Activated naive CD8-positive, alpha-beta T cell treated with anti-CD3 and anti-CD28 coated beads for 36 hours (primary cell): ENCODE measurements at regions not wholly inside any gene's neighbourhood (a gene's known extent, or its start where the extent isn't known, plus 50 kb on each side); places are given as distances from the start of the nearest gene placed in this dataset.

Experiments used
- DNase-seq: peaks from one replicate; pipeline ENCODE4 v3.0.0; 2021
- H3K27ac Mint-ChIP-seq: one replicate; pipeline ENCODE4 v1.8.0; 2022; ENCODE audit warnings: mild to moderate bottlenecking, moderate library complexity, mixed read lengths
- H3K27me3 Mint-ChIP-seq: one replicate; pipeline ENCODE4 v1.8.0; 2022; ENCODE audit warnings: mild to moderate bottlenecking, mixed read lengths
- H3K36me3 Mint-ChIP-seq: one replicate; pipeline ENCODE4 v1.8.0; 2021; ENCODE audit warnings: mild to moderate bottlenecking, mixed read lengths
- H3K4me1 Mint-ChIP-seq: one replicate; pipeline ENCODE4 v1.8.0; 2021; ENCODE audit warnings: mixed read lengths
- H3K4me3 Mint-ChIP-seq: one replicate; pipeline ENCODE4 v1.8.0; 2022; ENCODE audit warnings: mild to moderate bottlenecking, moderate library complexity, mixed read lengths
- H3K9me3 Mint-ChIP-seq: one replicate; pipeline ENCODE4 v1.8.0; 2022; ENCODE audit warnings: mixed read lengths

DNA sequence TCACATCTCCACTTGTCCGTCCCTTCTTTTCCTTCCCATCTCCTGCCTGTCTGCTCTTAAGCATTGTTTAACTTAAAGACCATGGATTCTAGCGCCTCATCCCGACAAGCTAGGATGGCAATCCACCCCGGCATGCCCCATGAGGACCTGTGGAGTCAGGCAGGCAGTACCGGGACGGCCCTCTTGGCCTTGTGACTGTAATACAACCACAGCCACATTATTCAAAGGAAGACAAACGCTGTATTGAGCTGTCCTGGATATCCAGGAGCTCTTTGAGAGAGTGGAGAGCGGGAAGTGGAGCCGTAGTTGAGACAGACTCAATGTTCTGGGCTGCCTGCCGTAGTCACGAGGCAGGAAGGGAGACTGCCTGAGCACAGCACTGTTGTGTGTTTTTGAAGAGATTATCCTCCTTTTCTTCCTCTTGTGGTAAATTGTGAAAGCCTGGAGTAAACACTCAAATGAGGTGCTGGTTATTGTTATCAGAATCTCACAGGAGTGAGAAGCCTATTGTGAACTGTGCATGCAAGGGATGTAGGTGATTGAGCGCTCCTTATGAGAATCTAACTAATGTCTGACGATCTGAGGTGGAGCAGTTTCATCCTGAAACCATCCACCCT is 929.8 kb upstream of the CNTNAP5 start:
- Mint-ChIP-seq H3K36me3 (no peaks in the 10 kb centered on the region), H3K4me1 (no peaks in the 10 kb centered on the region), H3K27ac (no peak overlapping the region), H3K27me3 (no peaks in the 10 kb centered on the region), H3K4me3 (no peak overlapping the region), H3K9me3 (peaks cover 5% of the 10 kb centered on the region)
- DNase-seq, result no peak

DNA sequence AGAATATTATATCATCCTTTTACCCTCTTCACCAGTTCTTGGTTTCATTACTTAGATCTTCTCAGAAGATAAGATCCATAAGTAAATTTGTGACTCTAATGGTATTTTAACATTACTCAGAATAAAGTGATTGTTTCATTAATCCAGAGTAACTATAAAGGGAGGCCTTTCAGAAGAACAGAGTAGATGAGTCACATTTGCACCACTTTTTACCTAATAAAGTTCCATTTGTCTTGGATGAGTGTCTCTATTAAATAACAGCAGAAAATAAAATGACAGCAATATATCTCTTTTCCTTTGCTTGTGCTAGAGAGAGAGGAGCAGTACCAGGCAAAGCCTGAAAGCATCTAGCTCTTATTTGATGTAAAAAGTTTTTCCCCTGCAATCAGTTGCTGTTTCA is 926.5 kb upstream of the CNTNAP5 start:
- no peaks in the 10 kb centered on the region for H3K36me3 Mint-ChIP-seq
- no peak for DNase-seq
- H3K27me3 Mint-ChIP-seq, result no peaks in the 10 kb centered on the region
- no peaks in the 10 kb centered on the region for H3K4me1 Mint-ChIP-seq
- no peak overlapping the region for H3K4me3 Mint-ChIP-seq
- no peak overlapping the region for H3K27ac Mint-ChIP-seq
- peaks cover 5% of the 10 kb centered on the region for H3K9me3 Mint-ChIP-seq

DNA sequence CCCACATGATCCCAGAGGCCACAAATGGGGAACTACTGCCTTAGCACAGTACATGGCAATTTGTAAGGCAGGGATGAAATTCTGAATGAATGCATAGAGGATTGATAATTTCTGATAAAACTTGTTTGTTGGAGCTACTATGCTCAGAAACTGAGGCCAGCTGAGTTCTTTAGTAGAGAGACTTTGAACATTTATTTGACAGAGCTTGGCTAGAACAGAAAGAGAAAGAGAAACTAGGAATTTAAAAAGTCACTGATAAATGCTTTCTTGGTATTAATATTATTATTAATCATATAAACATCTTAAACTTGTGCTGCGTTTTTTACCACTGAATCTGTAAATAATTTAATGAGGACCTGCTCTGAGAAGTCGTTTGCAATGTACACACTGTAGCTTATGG is 923.7 kb upstream of the CNTNAP5 start:
- Mint-ChIP-seq H3K27ac (no peak overlapping the region), H3K4me3 (no peak overlapping the region), H3K27me3 (no peaks in the 10 kb centered on the region), H3K4me1 (no peaks in the 10 kb centered on the region), H3K36me3 (no peaks in the 10 kb centered on the region), H3K9me3 (peaks cover 5% of the 10 kb centered on the region)
- DNase-seq, result no peak

DNA sequence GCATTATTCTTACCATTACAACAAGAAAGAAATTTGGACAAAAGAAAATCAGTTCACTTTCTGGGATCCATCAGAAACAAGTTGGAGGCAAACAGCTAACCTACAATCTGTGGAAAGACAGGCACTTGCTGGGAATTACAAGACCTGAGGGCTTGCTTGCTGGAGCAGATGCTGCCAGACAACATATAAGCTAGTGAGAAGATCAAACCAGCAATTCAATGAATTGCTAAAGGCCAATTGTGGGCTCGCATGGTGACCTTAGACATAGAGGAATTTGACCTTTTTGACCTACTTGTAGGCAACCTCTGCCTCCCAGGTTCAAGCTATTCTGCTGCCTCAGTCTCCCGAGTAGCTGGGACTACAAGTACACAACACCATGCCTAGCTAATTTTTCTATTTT is 921.2 kb upstream of the CNTNAP5 start:
- no peaks in the 10 kb centered on the region for H3K36me3 Mint-ChIP-seq
- H3K27ac Mint-ChIP-seq, result no peak overlapping the region
- DNase-seq, result no peak
- H3K27me3 Mint-ChIP-seq, result no peaks in the 10 kb centered on the region
- no peak overlapping the region for H3K4me3 Mint-ChIP-seq
- no peaks in the 10 kb centered on the region for H3K4me1 Mint-ChIP-seq
- peaks cover 6% of the 10 kb centered on the region for H3K9me3 Mint-ChIP-seq

GRCh38 chr2:123116595-123116994 is 908.5 kb upstream of the CNTNAP5 start:
- H3K4me1 Mint-ChIP-seq, result no peaks in the 10 kb centered on the region

GRCh38 chr2:123127236-123127635 is 897.9 kb upstream of the CNTNAP5 start:
- Mint-ChIP-seq H3K4me1 (no peaks in the 10 kb centered on the region), H3K9me3 (peaks cover 6% of the 10 kb centered on the region), H3K36me3 (no peaks in the 10 kb centered on the region), H3K27ac (no peak overlapping the region), H3K27me3 (no peaks in the 10 kb centered on the region), H3K4me3 (no peak overlapping the region)
- no peak for DNase-seq

More at GRCh38 chr2:123116595-123116994, 908.5 kb upstream of the CNTNAP5 start:
- DNase-seq, result no peak
- Mint-ChIP-seq H3K36me3 (no peaks in the 10 kb centered on the region), H3K27ac (no peak overlapping the region), H3K4me3 (no peak overlapping the region), H3K9me3 (peaks cover 5% of the 10 kb centered on the region), H3K27me3 (no peaks in the 10 kb centered on the region)

GRCh38 chr2:123128951-123129350 is 896.1 kb upstream of the CNTNAP5 start:
- no peaks in the 10 kb centered on the region for H3K4me1 Mint-ChIP-seq
- DNase-seq, result no peak
- H3K9me3 Mint-ChIP-seq, result peaks cover 8% of the 10 kb centered on the region
- H3K36me3 Mint-ChIP-seq, result no peaks in the 10 kb centered on the region
- H3K27ac Mint-ChIP-seq, result no peak overlapping the region
- no peak overlapping the region for H3K4me3 Mint-ChIP-seq
- no peaks in the 10 kb centered on the region for H3K27me3 Mint-ChIP-seq

- peaks cover 8% of the 10 kb centered on the region for H3K9me3 Mint-ChIP-seq
- H3K4me3 Mint-ChIP-seq, result no peak overlapping the region
- H3K4me1 Mint-ChIP-seq, result no peaks in the 10 kb centered on the region
- no peak for DNase-seq
- H3K27ac Mint-ChIP-seq, result no peak overlapping the region
- no peaks in the 10 kb centered on the region for H3K27me3 Mint-ChIP-seq
- no peaks in the 10 kb centered on the region for H3K36me3 Mint-ChIP-seq
Observed at GRCh38 chr2:123136419-123136818, 888.7 kb upstream of the CNTNAP5 start.

- H3K4me3 Mint-ChIP-seq, result no peak overlapping the region
- peaks cover 12% of the 10 kb centered on the region for H3K9me3 Mint-ChIP-seq
Observed at GRCh38 chr2:123144082-123144481, 881.0 kb upstream of the CNTNAP5 start.

DNA sequence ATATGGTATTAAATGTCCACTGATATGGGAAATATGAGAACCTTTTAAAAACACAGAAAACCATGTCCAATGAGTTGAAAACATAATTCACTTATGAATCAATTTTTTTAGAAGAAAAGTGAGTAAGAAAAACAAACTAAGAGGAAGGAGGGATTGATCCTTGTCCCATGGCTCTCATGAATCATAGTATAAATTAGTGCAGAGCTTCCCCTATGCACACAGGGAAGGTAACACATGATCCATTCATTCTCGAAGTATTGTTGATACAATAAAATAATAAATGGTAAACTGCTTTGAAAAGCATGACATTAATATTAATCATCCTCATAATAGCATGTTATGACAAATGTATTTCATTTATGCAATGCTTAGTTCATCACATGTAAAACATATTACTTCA is 872.0 kb upstream of the CNTNAP5 start:
- peaks cover 2% of the 10 kb centered on the region for H3K9me3 Mint-ChIP-seq
- no peak overlapping the region for H3K27ac Mint-ChIP-seq
- H3K27me3 Mint-ChIP-seq, result no peaks in the 10 kb centered on the region
- H3K4me1 Mint-ChIP-seq, result no peaks in the 10 kb centered on the region
- no peaks in the 10 kb centered on the region for H3K36me3 Mint-ChIP-seq
- no peak for DNase-seq
- no peak overlapping the region for H3K4me3 Mint-ChIP-seq

More at GRCh38 chr2:123144082-123144481, 881.0 kb upstream of the CNTNAP5 start:
- DNase-seq, result no peak
- Mint-ChIP-seq H3K4me1 (no peaks in the 10 kb centered on the region), H3K27me3 (no peaks in the 10 kb centered on the region), H3K36me3 (no peaks in the 10 kb centered on the region), H3K27ac (no peak overlapping the region)

DNA sequence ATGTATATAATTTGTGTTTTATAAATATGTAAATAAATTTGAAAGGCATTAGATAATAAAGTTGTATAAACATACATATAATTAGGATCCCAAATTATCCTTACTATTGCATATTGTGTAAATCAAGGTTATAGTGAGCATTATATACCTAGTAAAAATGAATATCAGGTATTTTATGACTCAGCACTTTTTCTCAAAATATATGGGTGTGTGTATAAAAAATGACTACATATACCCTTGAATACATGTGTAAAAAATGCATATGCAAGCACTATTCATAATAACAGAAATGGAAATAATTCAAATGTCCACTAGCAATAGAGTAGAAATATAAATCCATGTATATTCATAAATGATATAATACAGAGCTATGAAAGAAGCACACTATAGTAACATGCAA is 870.9 kb upstream of the CNTNAP5 start:
- H3K27me3 Mint-ChIP-seq, result no peaks in the 10 kb centered on the region
- no peak for DNase-seq
- H3K4me3 Mint-ChIP-seq, result no peak overlapping the region
- H3K9me3 Mint-ChIP-seq, result peaks cover 2% of the 10 kb centered on the region
- H3K4me1 Mint-ChIP-seq, result no peaks in the 10 kb centered on the region
- no peaks in the 10 kb centered on the region for H3K36me3 Mint-ChIP-seq
- no peak overlapping the region for H3K27ac Mint-ChIP-seq

DNA sequence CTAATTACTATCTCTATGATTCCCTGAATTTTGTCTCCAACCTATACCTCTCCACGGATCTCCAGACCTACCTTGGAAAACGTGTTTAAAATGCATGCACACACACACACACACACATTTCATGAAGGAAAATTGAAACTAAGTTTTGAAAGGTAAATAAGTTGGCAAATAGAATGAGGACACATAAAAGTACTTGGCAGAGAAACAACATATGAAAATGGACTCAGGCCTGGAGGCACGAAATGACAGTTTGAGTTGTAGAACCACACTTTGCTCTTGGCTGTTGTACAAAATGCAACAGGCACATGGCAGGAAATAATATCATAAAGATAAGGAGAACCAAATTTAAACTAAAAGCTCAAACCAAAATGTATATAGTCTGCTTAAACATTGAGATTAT is 868.1 kb upstream of the CNTNAP5 start:
- Mint-ChIP-seq H3K27me3 (no peaks in the 10 kb centered on the region), H3K4me3 (no peak overlapping the region), H3K4me1 (no peaks in the 10 kb centered on the region), H3K36me3 (no peaks in the 10 kb centered on the region), H3K27ac (no peak overlapping the region), H3K9me3 (peaks cover 2% of the 10 kb centered on the region)
- no peak for DNase-seq

- Mint-ChIP-seq H3K4me3 (no peak overlapping the region), H3K36me3 (no peaks in the 10 kb centered on the region), H3K9me3 (no peaks in the 10 kb centered on the region)
Observed at GRCh38 chr2:123162400-123163016, 862.6 kb upstream of the CNTNAP5 start.

DNA sequence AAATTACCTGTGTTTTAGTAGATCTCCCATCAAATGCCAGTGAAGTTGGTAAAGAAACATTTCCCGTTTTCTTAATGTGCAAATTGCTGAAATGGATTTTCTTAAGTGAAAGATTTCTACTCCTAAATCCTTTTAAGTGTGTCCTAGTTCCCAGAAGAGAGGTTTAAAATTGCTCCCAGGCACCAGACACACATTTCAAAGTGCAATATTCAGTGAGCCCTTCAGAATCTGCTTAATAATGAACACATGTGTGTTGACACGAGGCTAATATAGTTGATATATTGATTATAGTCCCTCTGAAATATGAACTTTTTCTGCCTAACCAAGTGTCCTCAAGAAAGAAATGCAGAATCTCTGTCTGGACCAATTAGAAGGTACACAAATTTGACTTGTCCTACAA is 861.7 kb upstream of the CNTNAP5 start:
- Mint-ChIP-seq H3K27ac (no peak overlapping the region), H3K4me3 (no peak overlapping the region), H3K27me3 (no peaks in the 10 kb centered on the region), H3K9me3 (peaks cover 3% of the 10 kb centered on the region), H3K4me1 (no peaks in the 10 kb centered on the region), H3K36me3 (no peaks in the 10 kb centered on the region)
- DNase-seq, result no peak

More at GRCh38 chr2:123162400-123163016, 862.6 kb upstream of the CNTNAP5 start:
- H3K27me3 Mint-ChIP-seq, result no peaks in the 10 kb centered on the region
- no peaks in the 10 kb centered on the region for H3K4me1 Mint-ChIP-seq
- no peak overlapping the region for H3K27ac Mint-ChIP-seq
- no peak for DNase-seq

DNA sequence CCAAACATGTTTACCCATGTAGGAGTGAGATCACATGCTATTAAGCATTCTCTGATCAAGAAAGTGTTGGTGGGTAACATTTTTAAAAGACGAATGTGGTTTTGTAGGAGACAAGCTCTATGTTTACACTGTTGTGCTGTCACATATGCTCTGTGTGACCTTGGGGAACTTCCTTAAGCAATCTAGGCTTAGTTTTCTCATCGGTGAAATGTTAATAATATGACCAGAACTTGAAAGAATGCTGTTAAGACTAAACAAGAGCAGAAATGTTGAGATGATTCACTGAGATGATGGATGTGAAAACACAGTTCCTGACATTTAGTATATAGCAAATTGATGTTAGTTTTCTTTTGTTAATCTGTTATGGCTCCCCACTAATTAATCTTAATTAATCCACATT is 860.9 kb upstream of the CNTNAP5 start:
- Mint-ChIP-seq H3K27me3 (no peaks in the 10 kb centered on the region), H3K9me3 (peaks cover 3% of the 10 kb centered on the region), H3K4me1 (no peaks in the 10 kb centered on the region)

DNA sequence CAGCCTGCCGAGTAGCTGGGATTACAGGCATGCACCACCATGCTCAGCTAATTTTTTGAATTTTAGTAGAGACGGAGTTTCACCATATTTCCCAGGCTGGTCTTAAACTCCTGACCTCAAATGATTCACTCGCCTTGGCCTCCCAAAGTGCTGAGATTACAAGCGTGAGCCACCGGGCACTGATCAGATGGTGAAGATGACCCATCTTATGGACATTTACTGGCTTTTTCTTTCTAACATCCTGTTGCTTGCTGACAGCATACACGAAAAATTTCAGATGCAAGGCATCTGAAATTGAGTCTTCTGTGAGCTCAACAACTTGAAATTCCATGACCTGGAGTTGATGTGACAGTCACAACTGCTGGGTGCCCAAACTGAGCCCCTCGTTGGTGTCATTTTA is 859.5 kb upstream of the CNTNAP5 start:
- no peaks in the 10 kb centered on the region for H3K36me3 Mint-ChIP-seq

More for the DNA sequence above, 860.9 kb upstream of the CNTNAP5 start:
- Mint-ChIP-seq H3K36me3 (no peaks in the 10 kb centered on the region), H3K27ac (no peak overlapping the region), H3K4me3 (no peak overlapping the region)
- no peak for DNase-seq

More for the DNA sequence above, 859.5 kb upstream of the CNTNAP5 start:
- DNase-seq, result no peak
- H3K27me3 Mint-ChIP-seq, result no peaks in the 10 kb centered on the region
- H3K4me3 Mint-ChIP-seq, result no peak overlapping the region
- H3K9me3 Mint-ChIP-seq, result peaks cover 6% of the 10 kb centered on the region
- no peak overlapping the region for H3K27ac Mint-ChIP-seq
- no peaks in the 10 kb centered on the region for H3K4me1 Mint-ChIP-seq
